SU-DHL-6 (cell line): ENCODE measurements at regions not wholly inside any gene's neighbourhood (a gene's known extent, or its start where the extent isn't known, plus 50 kb on each side); places are given as distances from the start of the nearest gene placed in this dataset.
"Not testable (repeated sequence)": the region's sequence is repeated elsewhere in the genome, so short reads cannot be mapped to it uniquely, and the experiment has no call there.

ENCODE experiments used
- H2AFZ ChIP-seq: fragments of 200-600 bp; sonication (generic); 2 replicates; pipeline ENCODE4 v1.6.1; 2014; ENCODE audit warnings: low read depth, mild to moderate bottlenecking, moderate library complexity, mixed read lengths, antibody characterized with exemption, low read length; ENCODE audit not compliant: severe bottlenecking
- H3F3A ChIP-seq: fragments of 200-600 bp; shearing (Covaris generic); 2 replicates; pipeline ENCODE4 v1.6.0; 2016; ENCODE audit warnings: antibody characterized with exemption, mild to moderate bottlenecking; ENCODE audit not compliant: insufficient read depth
- H3K27ac ChIP-seq: fragments of 200-600 bp; sonication (generic); 2 replicates; pipeline ENCODE4 v1.5.1; 2016; ENCODE audit warnings: low read depth, mild to moderate bottlenecking, low read length, moderate library complexity, mixed read lengths
- H3K27me3 ChIP-seq: fragments of 200-600 bp; sonication (generic), shearing (Covaris generic); 2 replicates; pipeline ENCODE4 v1.6.0; 2014; ENCODE audit warnings: mild to moderate bottlenecking, low read length
- H3K36me3 ChIP-seq: fragments of 200-600 bp; sonication (generic); 2 replicates; pipeline ENCODE4 v1.6.1; 2014; ENCODE audit warnings: mild to moderate bottlenecking, low read length, mixed read lengths
- H3K4me2 ChIP-seq: fragments of 300-600, 200-600 bp; shearing (Covaris generic), sonication (generic); 2 replicates; pipeline ENCODE4 v1.6.0; 2014; ENCODE audit warnings: low read length, low read depth, mild to moderate bottlenecking; ENCODE audit not compliant: poor library complexity, severe bottlenecking
- H3K4me3 ChIP-seq: fragments of 200-600 bp; sonication (generic); 2 replicates; pipeline ENCODE4 v1.5.1; 2014; ENCODE audit warnings: antibody characterized with exemption, low read length, mild to moderate bottlenecking, mixed read lengths; ENCODE audit not compliant: insufficient read depth, poor library complexity, severe bottlenecking
- H3K79me2 ChIP-seq: fragments of 200-600 bp; sonication (generic); 2 replicates; pipeline ENCODE4 v1.6.1; 2014; ENCODE audit warnings: mild to moderate bottlenecking, low read length, moderate library complexity; ENCODE audit not compliant: insufficient read depth
- H3K9ac ChIP-seq: fragments of 200-600 bp; sonication (generic); 2 replicates; pipeline ENCODE4 v1.7.0; 2014; ENCODE audit warnings: mild to moderate bottlenecking, low read length
- H3K9me2 ChIP-seq: fragments of 200-600 bp; sonication (generic); replicated peaks from 2 replicates; pipeline ENCODE4 v1.6.1; 2014; ENCODE audit warnings: low read length; ENCODE audit not compliant: insufficient read depth
- H3K9me3 ChIP-seq: fragments of 200-600 bp; sonication (generic); 2 replicates; pipeline ENCODE4 v1.6.1; 2014; ENCODE audit warnings: low read length, mixed read lengths; ENCODE audit not compliant: insufficient read depth
- H4K20me1 ChIP-seq: fragments of 200-600 bp; sonication (generic); 2 replicates; pipeline ENCODE4 v1.6.1; 2014; ENCODE audit warnings: low read depth, mild to moderate bottlenecking, antibody characterized with exemption, low read length, moderate library complexity, mixed read lengths
- EZH2phosphoT487 ChIP-seq: fragments of 200-600 bp; sonication (generic), shearing (Covaris generic); conservative IDR thresholded peaks from 2 replicates; pipeline ENCODE4 v1.6.1; 2018; ENCODE audit warnings: mild to moderate bottlenecking, antibody characterized with exemption, low read length, moderate library complexity, mixed read lengths
- TF ChIP-seq, protein P1 (sequence below): fragments of 200-600 bp; sonication (generic); IDR thresholded peaks from one replicate; pipeline ENCODE4 v1.5.1; 2017; ENCODE audit warnings: antibody characterized with exemption, mild to moderate bottlenecking, low read length, moderate library complexity; ENCODE audit not compliant: insufficient read depth, poor library complexity, severe bottlenecking

GRCh38 chr17:36690190-36690589, 88.8 kb downstream of the MRM1 start:
- no peaks in the 10 kb centered on the region for H3K9me2 ChIP-seq
- no peaks in the 10 kb centered on the region for H4K20me1 ChIP-seq
- no peaks in the 10 kb centered on the region for H3K79me2 ChIP-seq
- no peaks in the 10 kb centered on the region for H3K27me3 ChIP-seq
- no peak overlapping the region for H3K4me3 ChIP-seq
- no peaks in the 10 kb centered on the region for H3K9me3 ChIP-seq
- no peaks in the 10 kb centered on the region for H3F3A ChIP-seq
- H3K27ac ChIP-seq: no peak overlapping the region
- H3K4me2 ChIP-seq: no peak overlapping the region
- TF ChIP-seq EZH2phosphoT487: no peak
- TF ChIP-seq, protein P1, sequence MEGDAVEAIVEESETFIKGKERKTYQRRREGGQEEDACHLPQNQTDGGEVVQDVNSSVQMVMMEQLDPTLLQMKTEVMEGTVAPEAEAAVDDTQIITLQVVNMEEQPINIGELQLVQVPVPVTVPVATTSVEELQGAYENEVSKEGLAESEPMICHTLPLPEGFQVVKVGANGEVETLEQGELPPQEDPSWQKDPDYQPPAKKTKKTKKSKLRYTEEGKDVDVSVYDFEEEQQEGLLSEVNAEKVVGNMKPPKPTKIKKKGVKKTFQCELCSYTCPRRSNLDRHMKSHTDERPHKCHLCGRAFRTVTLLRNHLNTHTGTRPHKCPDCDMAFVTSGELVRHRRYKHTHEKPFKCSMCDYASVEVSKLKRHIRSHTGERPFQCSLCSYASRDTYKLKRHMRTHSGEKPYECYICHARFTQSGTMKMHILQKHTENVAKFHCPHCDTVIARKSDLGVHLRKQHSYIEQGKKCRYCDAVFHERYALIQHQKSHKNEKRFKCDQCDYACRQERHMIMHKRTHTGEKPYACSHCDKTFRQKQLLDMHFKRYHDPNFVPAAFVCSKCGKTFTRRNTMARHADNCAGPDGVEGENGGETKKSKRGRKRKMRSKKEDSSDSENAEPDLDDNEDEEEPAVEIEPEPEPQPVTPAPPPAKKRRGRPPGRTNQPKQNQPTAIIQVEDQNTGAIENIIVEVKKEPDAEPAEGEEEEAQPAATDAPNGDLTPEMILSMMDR: no peak
- no peaks in the 10 kb centered on the region for H3K36me3 ChIP-seq
- H2AFZ ChIP-seq: no peak overlapping the region
- H3K9ac ChIP-seq: no peak overlapping the region

DNA sequence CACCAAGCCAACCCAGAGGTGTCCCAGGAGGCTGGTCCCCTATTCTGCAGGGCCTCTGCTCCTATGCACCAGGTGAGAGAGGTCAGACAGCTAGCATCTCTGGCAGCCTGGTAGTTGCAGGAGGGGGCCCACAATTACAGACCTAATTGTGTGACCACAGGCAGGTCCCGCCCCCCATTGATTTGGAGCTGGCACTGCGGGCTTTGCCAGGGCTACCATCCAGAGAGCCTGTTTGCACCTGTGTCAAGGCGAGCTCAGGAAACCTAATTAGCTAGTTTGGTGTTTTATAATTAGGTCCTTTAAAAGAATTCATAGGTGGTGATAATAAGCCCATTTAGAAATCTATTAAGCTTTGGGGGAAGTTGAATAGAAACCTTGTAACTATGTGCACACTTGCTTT, 90.2 kb downstream of the MRM1 start:
- no peaks in the 10 kb centered on the region for H3K27me3 ChIP-seq
- TF ChIP-seq, protein P1: no peak
- TF ChIP-seq EZH2phosphoT487: no peak

DNA sequence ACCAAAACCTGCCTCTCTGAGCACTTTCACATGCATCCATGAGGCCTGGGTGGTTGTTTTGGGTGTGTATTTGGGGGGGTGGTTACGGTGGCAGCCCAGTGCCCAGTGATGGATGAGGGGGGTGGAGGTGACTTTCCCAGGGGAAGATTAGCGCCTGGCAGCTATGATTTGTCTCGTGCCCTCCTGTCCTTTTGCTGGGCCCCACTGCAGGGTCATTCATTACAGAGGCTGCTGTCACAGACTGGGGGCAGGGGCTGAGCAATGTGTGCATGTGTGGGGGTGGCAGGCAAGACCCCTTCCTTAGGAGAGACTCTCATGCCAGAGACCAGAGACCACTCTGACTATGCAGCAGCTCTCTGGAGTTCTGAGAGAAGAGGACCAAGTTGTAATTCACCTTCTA, 93.7 kb downstream of the MRM1 start:
- H3K9ac ChIP-seq: no peak overlapping the region
- no peaks in the 10 kb centered on the region for H3K79me2 ChIP-seq
- no peaks in the 10 kb centered on the region for H3K27me3 ChIP-seq
- H3K9me2 ChIP-seq: no peaks in the 10 kb centered on the region
- no peak overlapping the region for H3K4me3 ChIP-seq
- no peak overlapping the region for H3K4me2 ChIP-seq
- H3F3A ChIP-seq: no peaks in the 10 kb centered on the region
- no peaks in the 10 kb centered on the region for H3K36me3 ChIP-seq
- TF ChIP-seq, protein P1: no peak
- no peak for TF ChIP-seq EZH2phosphoT487
- no peak overlapping the region for H3K27ac ChIP-seq
- no peaks in the 10 kb centered on the region for H3K9me3 ChIP-seq
- no peak overlapping the region for H2AFZ ChIP-seq
- no peaks in the 10 kb centered on the region for H4K20me1 ChIP-seq

More for the DNA sequence above, 90.2 kb downstream of the MRM1 start:
- no peak overlapping the region for H3K9ac ChIP-seq
- H3F3A ChIP-seq: no peaks in the 10 kb centered on the region
- H3K9me2 ChIP-seq: no peaks in the 10 kb centered on the region
- no peak overlapping the region for H3K4me3 ChIP-seq
- no peak overlapping the region for H2AFZ ChIP-seq
- no peaks in the 10 kb centered on the region for H4K20me1 ChIP-seq
- H3K36me3 ChIP-seq: no peaks in the 10 kb centered on the region
- no peak overlapping the region for H3K4me2 ChIP-seq
- no peaks in the 10 kb centered on the region for H3K79me2 ChIP-seq
- H3K9me3 ChIP-seq: no peaks in the 10 kb centered on the region
- no peak overlapping the region for H3K27ac ChIP-seq

- not testable (repeated sequence) for H3K4me3 ChIP-seq, H3K9me3 ChIP-seq, H2AFZ ChIP-seq, H3K9me2 ChIP-seq, H3K4me2 ChIP-seq, H3K9ac ChIP-seq, H3K27ac ChIP-seq, H3K36me3 ChIP-seq, H3K27me3 ChIP-seq, H3F3A ChIP-seq, H4K20me1 ChIP-seq, H3K79me2 ChIP-seq
Observed at GRCh38 chr17:36695710-36696109, 94.3 kb downstream of the MRM1 start.
